ENCODE measurements at regions not wholly inside any gene's neighbourhood (a gene's known extent, or its start where the extent isn't known, plus 50 kb on each side); places are given as distances from the start of the nearest gene placed in this dataset.

- H3K36me3 ChIP-seq: no peaks in the 10 kb centered on the region
- no peak overlapping the region for H3K4me3 ChIP-seq
- H3K4me1 ChIP-seq: no peaks in the 10 kb centered on the region
- no peaks in the 10 kb centered on the region for H3K27me3 ChIP-seq
- no peak for DNase-seq (ENCODE audit: low spot score in 2 of 2)
- 63 to 66% methylated on average over 8 of the region's 8 CpGs for WGBS, 2 donors
- H3K27ac ChIP-seq: no peak overlapping the region
- no peaks in the 10 kb centered on the region for H3K9me3 ChIP-seq
- TF ChIP-seq POLR2A (IDR thresholded peaks at IDR 0.05) (no peak), CTCF (IDR thresholded peaks at IDR 0.05) (no peak), EP300 (IDR thresholded peaks at IDR 0.05) (no peak)
These were observed 66.7 kb upstream of the TSHZ2 start for GRCh38 chr20:52905241-52905994.

- WGBS, 2 donors: 53 to 70% methylated on average over 2 of the region's 2 CpGs
These were observed 67.3 kb upstream of the TSHZ2 start for GRCh38 chr20:52904837-52905236.

GRCh38 chr20:52899041-52899608, 73.0 kb upstream of the TSHZ2 start:
- TF ChIP-seq CTCF (IDR thresholded peaks at IDR 0.05): no peak
- no peak for DNase-seq (ENCODE audit: low spot score in 2 of 2)
- H3K4me3 ChIP-seq: no peak overlapping the region
- no peak overlapping the region for H3K27ac ChIP-seq
- H3K4me1 ChIP-seq: no peaks in the 10 kb centered on the region
- no peaks in the 10 kb centered on the region for H3K36me3 ChIP-seq
- no peaks in the 10 kb centered on the region for H3K27me3 ChIP-seq
- 56 to 59% methylated on average over 5 of the region's 5 CpGs for WGBS, 2 donors
- H3K9me3 ChIP-seq: no peaks in the 10 kb centered on the region

More at GRCh38 chr20:52904837-52905236, 67.3 kb upstream of the TSHZ2 start:
- no peaks in the 10 kb centered on the region for H3K27me3 ChIP-seq
- H3K9me3 ChIP-seq: no peaks in the 10 kb centered on the region
- no peak for DNase-seq (ENCODE audit: low spot score in 2 of 2)
- no peaks in the 10 kb centered on the region for H3K36me3 ChIP-seq
- no peak overlapping the region for H3K4me3 ChIP-seq
- no peaks in the 10 kb centered on the region for H3K4me1 ChIP-seq
- TF ChIP-seq POLR2A (IDR thresholded peaks at IDR 0.05) (no peak), CTCF (IDR thresholded peaks at IDR 0.05) (no peak), EP300 (IDR thresholded peaks at IDR 0.05) (no peak)
- H3K27ac ChIP-seq: no peak overlapping the region

DNA sequence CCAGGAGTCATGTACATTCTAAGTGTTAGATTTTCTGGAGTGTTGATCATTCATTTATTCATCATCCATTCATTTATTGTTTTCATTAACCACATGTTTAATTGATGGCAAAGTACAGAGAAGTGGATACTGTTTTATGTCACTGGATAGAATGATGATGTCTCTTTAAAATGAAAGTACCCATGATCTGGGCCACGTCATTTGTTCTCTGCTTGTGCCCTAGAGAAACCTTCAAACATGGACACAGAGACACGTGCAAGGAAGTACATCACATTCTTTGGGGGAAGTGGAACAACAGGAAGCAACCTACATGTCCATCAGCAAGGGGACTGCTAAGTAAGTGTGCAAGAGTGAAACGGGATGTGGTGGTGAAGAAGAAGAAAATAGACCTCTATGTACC, 75.8 kb upstream of the TSHZ2 start:
- Histone ChIP-seq H3K27ac (no peak overlapping the region), H3K36me3 (no peaks in the 10 kb centered on the region), H3K4me1 (no peaks in the 10 kb centered on the region), H3K4me3 (no peak overlapping the region), H3K9me3 (no peaks in the 10 kb centered on the region), H3K27me3 (no peaks in the 10 kb centered on the region)
- no peak for DNase-seq (ENCODE audit: low spot score in 2 of 2)
- TF ChIP-seq POLR2A (IDR thresholded peaks at IDR 0.05): no peak
- TF ChIP-seq EP300 (IDR thresholded peaks at IDR 0.05): no peak
- no peak for TF ChIP-seq CTCF (IDR thresholded peaks at IDR 0.05)
- 43 to 48% methylated on average over 3 of the region's 3 CpGs for WGBS, 2 donors

GRCh38 chr20:52895701-52896100, 76.5 kb upstream of the TSHZ2 start:
- H3K4me3 ChIP-seq: no peak overlapping the region
- TF ChIP-seq CTCF (IDR thresholded peaks at IDR 0.05) (no peak), EP300 (IDR thresholded peaks at IDR 0.05) (no peak), POLR2A (IDR thresholded peaks at IDR 0.05) (no peak)
- H3K36me3 ChIP-seq: no peaks in the 10 kb centered on the region
- no peaks in the 10 kb centered on the region for H3K9me3 ChIP-seq
- DNase-seq (ENCODE audit: low spot score in 2 of 2): no peak
- no peaks in the 10 kb centered on the region for H3K4me1 ChIP-seq
- no peak overlapping the region for H3K27ac ChIP-seq
- H3K27me3 ChIP-seq: no peaks in the 10 kb centered on the region
- 30 to 43% methylated on average over 8 of the region's 8 CpGs for WGBS, 2 donors

Data from tibial nerve (tissue), 4 donors.